HPDE6-E6E7 (cell line): ENCODE measurements at regions not wholly inside any gene's neighbourhood (a gene's known extent, or its start where the extent isn't known, plus 50 kb on each side); places are given as distances from the start of the nearest gene placed in this dataset.
"Not testable (repeated sequence)": the region's sequence is repeated elsewhere in the genome, so short reads cannot be mapped to it uniquely, and the experiment has no call there.

Experiments
- DNase-seq: peaks from one replicate; pipeline ENCODE4 v3.0.0; 2011; ENCODE audit warnings: missing footprints; ENCODE audit errors: extremely low spot score

- no peak for DNase-seq
Measured at GRCh38 chr9:104269996-104270963, 176.2 kb downstream of the SMC2 start.

GRCh38 chr9:104276709-104277245, 182.7 kb downstream of the SMC2 start:
- no peak for DNase-seq

GRCh38 chr9:104278929-104279496, 184.9 kb downstream of the SMC2 start:
- no peak for DNase-seq

- no peak for DNase-seq
Measured at GRCh38 chr9:104279535-104280177, 185.5 kb downstream of the SMC2 start.

- DNase-seq: no peak
Measured at GRCh38 chr9:104280178-104280560, 186.1 kb downstream of the SMC2 start.

- DNase-seq: no peak
Measured at GRCh38 chr9:104280711-104281110, 186.6 kb downstream of the SMC2 start.

- no peak for DNase-seq
Measured at GRCh38 chr9:104286187-104286586, 192.1 kb downstream of the SMC2 start.

- DNase-seq: no peak
Measured at GRCh38 chr9:104286799-104287198, 192.7 kb downstream of the SMC2 start.

- no peak for DNase-seq
Measured at GRCh38 chr9:104287253-104287878, 193.3 kb downstream of the SMC2 start.

GRCh38 chr9:104293877-104294276, 199.8 kb downstream of the SMC2 start:
- no peak for DNase-seq

- no peak for DNase-seq
Measured at GRCh38 chr9:104300124-104300523, 203.9 kb upstream of the OR13F1 start.

- DNase-seq: no peak
Measured at GRCh38 chr9:104301755-104302154, 202.3 kb upstream of the OR13F1 start.

GRCh38 chr9:104302775-104303174, 201.3 kb upstream of the OR13F1 start:
- no peak for DNase-seq

- DNase-seq: no peak
Measured at GRCh38 chr9:104304925-104305324, 199.1 kb upstream of the OR13F1 start.

GRCh38 chr9:104313396-104314110, 190.5 kb upstream of the OR13F1 start:
- no peak for DNase-seq

- DNase-seq: not testable (repeated sequence)
Measured at GRCh38 chr9:104316201-104317009, 187.7 kb upstream of the OR13F1 start.

- no peak for DNase-seq
Measured at GRCh38 chr9:104319198-104319597, 184.9 kb upstream of the OR13F1 start.

GRCh38 chr9:104319685-104320084, 184.4 kb upstream of the OR13F1 start:
- no peak for DNase-seq

GRCh38 chr9:104322596-104322995, 181.5 kb upstream of the OR13F1 start:
- no peak for DNase-seq

- not testable (repeated sequence) for DNase-seq
Measured at GRCh38 chr9:104323967-104324694, 179.9 kb upstream of the OR13F1 start.
